COLO668 (cell line): ENCODE measurements at regions not wholly inside any gene's neighbourhood (a gene's known extent, or its start where the extent isn't known, plus 50 kb on each side); places are given as distances from the start of the nearest gene placed in this dataset.
"Not testable (repeated sequence)": the region's sequence is repeated elsewhere in the genome, so short reads cannot be mapped to it uniquely, and the experiment has no call there.

Experiments
- DNase-seq: peaks from one replicate; lab custom pipeline; 2025; ENCODE audit not compliant: unreplicated experiment; lab: John Stamatoyannopoulos, UW

DNA sequence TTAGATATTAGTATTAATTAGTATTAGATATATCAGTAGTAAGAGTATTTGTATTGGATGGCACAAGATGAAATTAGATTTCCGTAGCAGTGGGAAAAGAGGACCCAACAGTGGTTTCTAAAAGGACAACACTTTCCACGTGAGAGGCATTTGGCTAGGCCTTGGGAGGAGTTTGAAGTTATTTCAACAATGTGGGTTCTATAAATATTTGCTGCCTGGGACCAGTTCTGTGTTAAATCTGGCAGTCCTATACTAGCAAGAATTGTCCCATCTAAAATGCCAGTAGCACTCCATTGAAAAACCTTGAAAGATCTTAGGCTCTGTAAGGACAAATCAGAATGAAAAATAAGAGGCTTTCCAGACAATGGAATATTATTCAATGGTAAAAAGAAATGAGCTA lies 347.1 kb upstream of the DNAJC19 start:
- no peak for DNase-seq

DNA sequence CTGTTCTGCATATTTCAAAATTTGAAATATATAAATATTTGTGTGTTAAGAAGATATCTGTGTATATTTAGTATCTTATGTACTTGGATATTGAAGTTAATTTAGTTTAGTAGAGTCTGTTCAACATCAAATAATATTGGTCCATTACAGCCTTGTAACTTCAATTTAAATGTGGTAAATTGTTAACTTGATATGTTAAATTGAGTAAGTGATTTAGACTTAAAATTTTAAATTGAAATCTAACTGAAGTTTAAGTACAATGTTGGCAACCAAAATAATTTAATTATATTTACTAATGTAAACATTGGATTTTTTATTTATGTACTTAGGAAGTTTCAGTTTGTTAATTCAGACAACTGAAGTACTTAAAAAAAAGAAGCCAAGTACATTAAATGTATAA lies 343.9 kb upstream of the DNAJC19 start:
- no peak for DNase-seq

- DNase-seq: no peak
Measured at GRCh38 chr3:181330821-181331563, 341.5 kb upstream of the DNAJC19 start.

GRCh38 chr3:181330257-181330656 lies 340.7 kb upstream of the DNAJC19 start:
- no peak for DNase-seq

GRCh38 chr3:181329024-181329423 lies 339.5 kb upstream of the DNAJC19 start:
- DNase-seq: no peak

- DNase-seq: no peak
Measured at GRCh38 chr3:181328346-181328745, 338.8 kb upstream of the DNAJC19 start.

GRCh38 chr3:181327349-181327748 lies 337.8 kb upstream of the DNAJC19 start:
- no peak for DNase-seq

GRCh38 chr3:181326637-181327223 lies 337.2 kb upstream of the DNAJC19 start:
- no peak for DNase-seq

GRCh38 chr3:181324516-181324915 lies 335.0 kb upstream of the DNAJC19 start:
- not testable (repeated sequence) for DNase-seq

- no peak for DNase-seq
Measured at GRCh38 chr3:181318321-181318720, 328.8 kb upstream of the DNAJC19 start.

GRCh38 chr3:181317508-181317907 lies 328.0 kb upstream of the DNAJC19 start:
- no peak for DNase-seq

- no peak for DNase-seq
Measured at GRCh38 chr3:181316482-181316881, 326.9 kb upstream of the DNAJC19 start.

GRCh38 chr3:181313335-181313734 lies 323.8 kb upstream of the DNAJC19 start:
- DNase-seq: no peak

DNA sequence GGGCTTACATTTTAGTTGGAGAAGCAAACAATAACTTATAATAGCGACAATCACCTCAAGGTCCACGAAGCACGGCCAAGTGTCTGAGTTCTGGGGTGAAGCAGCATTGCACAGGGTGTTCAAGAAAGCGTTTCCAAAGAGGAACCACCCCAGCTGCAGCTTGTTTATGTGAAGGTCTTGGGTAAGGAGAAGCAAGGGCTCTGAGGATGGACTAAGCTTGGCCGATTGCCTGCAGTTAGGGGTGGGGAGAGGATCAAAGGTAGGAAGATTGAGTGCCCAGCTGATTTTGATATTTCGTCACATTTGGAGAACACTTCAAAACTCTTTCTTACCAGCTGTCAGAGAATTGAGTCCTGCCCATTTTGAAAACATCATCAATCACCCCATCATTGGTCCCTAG lies 321.6 kb upstream of the DNAJC19 start:
- no peak for DNase-seq

- DNase-seq: no peak
Measured at GRCh38 chr3:181302960-181303359, 313.4 kb upstream of the DNAJC19 start.

- DNase-seq: no peak
Measured at GRCh38 chr3:181300033-181300432, 310.5 kb upstream of the DNAJC19 start.

- no peak for DNase-seq
Measured at GRCh38 chr3:181298421-181298820, 308.9 kb upstream of the DNAJC19 start.

GRCh38 chr3:181292984-181293383 lies 303.4 kb upstream of the DNAJC19 start:
- no peak for DNase-seq

DNA sequence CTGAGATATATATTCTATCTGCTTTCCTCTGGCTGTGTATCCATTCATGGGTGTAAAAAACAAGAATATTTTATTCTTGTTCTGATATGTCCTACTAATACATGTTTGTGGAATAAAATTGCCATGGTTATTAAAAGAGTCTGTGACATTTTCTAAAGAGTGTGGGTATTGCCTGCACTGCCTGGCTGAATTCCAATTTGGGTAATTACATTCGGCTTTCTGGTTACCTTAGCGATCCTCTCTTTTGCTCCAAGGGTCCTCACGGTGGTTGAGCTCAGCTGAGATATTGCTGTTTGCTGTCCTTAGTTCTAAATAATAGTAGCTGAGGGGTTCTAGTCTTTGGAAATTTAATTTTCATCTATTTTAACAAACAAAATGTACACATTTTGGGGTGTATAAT lies 301.4 kb upstream of the DNAJC19 start:
- no peak for DNase-seq

DNA sequence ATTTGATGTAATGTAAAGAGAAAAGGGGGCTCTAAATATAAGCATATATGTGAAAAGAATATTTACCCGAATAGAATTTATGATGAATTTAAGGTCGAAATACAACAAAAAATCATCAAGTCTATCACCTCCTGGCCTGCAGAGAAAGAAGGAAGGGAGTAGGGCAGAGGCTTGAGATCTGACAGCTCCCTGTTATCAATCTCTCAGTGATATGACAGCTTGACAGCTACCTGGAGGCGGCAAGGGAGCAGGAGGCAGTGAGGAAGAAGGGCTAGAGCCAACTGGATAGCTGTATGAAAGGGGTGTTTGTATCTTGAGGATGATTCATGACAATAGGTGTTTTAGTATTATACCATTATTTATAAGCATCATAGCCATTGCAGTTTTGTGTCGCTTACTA lies 299.8 kb upstream of the DNAJC19 start:
- DNase-seq: no peak

DNA sequence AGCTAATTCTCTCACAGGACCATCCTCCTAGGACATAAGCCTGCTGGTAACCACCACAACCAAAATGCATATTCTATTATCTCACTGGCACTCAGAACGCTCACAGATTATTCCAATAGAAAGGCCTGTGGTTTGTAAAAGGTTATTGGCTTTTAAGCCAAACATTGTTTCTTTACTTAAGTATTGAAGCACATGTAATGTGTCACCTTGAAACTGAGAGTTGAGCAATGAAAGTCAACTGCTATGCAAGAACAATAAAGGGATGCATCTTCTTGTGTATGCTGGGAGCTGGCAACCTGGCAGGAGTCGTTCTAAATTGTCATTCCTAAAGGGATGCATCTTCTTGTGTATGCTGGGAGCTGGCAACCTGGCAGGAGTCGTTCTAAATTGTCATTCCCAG lies 298.6 kb upstream of the DNAJC19 start:
- no peak for DNase-seq

GRCh38 chr3:181279239-181279565 lies 289.7 kb upstream of the DNAJC19 start:
- no peak for DNase-seq
